ENCODE measurements at regions not wholly inside any gene's neighbourhood (a gene's known extent, or its start where the extent isn't known, plus 50 kb on each side); places are given as distances from the start of the nearest gene placed in this dataset.

DNA sequence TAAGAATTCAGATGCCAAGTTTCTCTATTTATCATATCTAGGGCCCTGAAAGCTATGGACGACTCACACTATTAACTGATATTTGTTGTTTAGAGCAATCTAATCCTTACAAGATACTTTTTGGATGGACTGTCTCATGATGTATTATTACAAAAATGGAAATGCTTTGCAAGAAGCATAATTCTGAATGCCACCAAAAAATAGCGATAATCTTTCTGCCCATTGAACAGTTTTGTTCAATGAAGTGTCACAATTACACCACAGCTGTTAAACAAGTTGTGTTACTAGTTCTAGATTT lies 460.4 kb upstream of the JARID2 start:
- H3K27ac Mint-ChIP-seq = peak overlapping the region; percentile 98
- Histone ChIP-seq H3K27me3 (ENCODE audit: insufficient read depth) (no peaks in the 10 kb centered on the region), H2AFZ (no peak overlapping the region), H4K20me1 (replicated peaks; ENCODE audit: insufficient read depth) (no peaks in the 10 kb centered on the region), H3K9me2 (ENCODE audit: insufficient read depth) (no peaks in the 10 kb centered on the region), H3K27ac (ENCODE audit: low read depth) (peak overlapping the region; percentile 97), H3K79me2 (replicated peaks; ENCODE audit: insufficient read depth) (0 out of 2 replicates have a peak, but pooled peaks cover 2% of the 10 kb centered on the region), H3K4me3 (no peak overlapping the region), H3K36me3 (ENCODE audit: insufficient read depth) (no peaks in the 10 kb centered on the region), H3K4me1 (ENCODE audit: insufficient read depth) (peaks cover 41% of the 10 kb centered on the region), H3F3A (replicated peaks; ENCODE audit: low read depth) (peaks cover 10% of the 10 kb centered on the region; the same call in 1 of the 2 replicates), H3K4me2 (0 out of 2 replicates have a peak overlapping the region, but pooled peaks have one; percentile 15)
- peaks cover 11% of the 10 kb centered on the region; the same call in 1 of the 3 replicates for H3K9me3 Mint-ChIP-seq
- peaks cover 8% of the 10 kb centered on the region for H3K36me3 Mint-ChIP-seq (ENCODE audit: low read depth)
- TF ChIP-seq NANOG (IDR thresholded peaks at IDR 0.05; ENCODE audit: borderline replicate concordance) (no peak), ZNF331 (CRISPR knock-in tag; IDR thresholded peaks at IDR 0.05; ENCODE audit: low read depth) (no peak), EZH2phosphoT487 (IDR thresholded peaks at IDR 0.05; ENCODE audit: unreplicated experiment) (no peak), EZH2 (IDR thresholded peaks at IDR 0.05; ENCODE audit: low read depth, unreplicated experiment) (no peak), ZNF462 (CRISPR knock-in tag; IDR thresholded peaks at IDR 0.05) (no peak), JUNB (IDR thresholded peaks at IDR 0.05; ENCODE audit: unreplicated experiment) (no peak), ETS1 (IDR thresholded peaks at IDR 0.05) (no peak), POLR2AphosphoS5 (IDR thresholded peaks at IDR 0.05; ENCODE audit: low read depth) (no peak), STAT1 (IDR thresholded peaks at IDR 0.05; ENCODE audit: unreplicated experiment) (no peak), ZNF114 (CRISPR knock-in tag; IDR thresholded peaks at IDR 0.05) (no peak), CREB1 (CRISPR knock-in tag; IDR thresholded peaks at IDR 0.05; ENCODE audit: low read depth) (no peak)
- TF ChIP-seq, protein P1, sequence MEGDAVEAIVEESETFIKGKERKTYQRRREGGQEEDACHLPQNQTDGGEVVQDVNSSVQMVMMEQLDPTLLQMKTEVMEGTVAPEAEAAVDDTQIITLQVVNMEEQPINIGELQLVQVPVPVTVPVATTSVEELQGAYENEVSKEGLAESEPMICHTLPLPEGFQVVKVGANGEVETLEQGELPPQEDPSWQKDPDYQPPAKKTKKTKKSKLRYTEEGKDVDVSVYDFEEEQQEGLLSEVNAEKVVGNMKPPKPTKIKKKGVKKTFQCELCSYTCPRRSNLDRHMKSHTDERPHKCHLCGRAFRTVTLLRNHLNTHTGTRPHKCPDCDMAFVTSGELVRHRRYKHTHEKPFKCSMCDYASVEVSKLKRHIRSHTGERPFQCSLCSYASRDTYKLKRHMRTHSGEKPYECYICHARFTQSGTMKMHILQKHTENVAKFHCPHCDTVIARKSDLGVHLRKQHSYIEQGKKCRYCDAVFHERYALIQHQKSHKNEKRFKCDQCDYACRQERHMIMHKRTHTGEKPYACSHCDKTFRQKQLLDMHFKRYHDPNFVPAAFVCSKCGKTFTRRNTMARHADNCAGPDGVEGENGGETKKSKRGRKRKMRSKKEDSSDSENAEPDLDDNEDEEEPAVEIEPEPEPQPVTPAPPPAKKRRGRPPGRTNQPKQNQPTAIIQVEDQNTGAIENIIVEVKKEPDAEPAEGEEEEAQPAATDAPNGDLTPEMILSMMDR (conservative IDR thresholded peaks at IDR 0.05; ENCODE audit: low read depth in 2 of 2) = no peak
- TF ChIP-seq, protein P2, sequence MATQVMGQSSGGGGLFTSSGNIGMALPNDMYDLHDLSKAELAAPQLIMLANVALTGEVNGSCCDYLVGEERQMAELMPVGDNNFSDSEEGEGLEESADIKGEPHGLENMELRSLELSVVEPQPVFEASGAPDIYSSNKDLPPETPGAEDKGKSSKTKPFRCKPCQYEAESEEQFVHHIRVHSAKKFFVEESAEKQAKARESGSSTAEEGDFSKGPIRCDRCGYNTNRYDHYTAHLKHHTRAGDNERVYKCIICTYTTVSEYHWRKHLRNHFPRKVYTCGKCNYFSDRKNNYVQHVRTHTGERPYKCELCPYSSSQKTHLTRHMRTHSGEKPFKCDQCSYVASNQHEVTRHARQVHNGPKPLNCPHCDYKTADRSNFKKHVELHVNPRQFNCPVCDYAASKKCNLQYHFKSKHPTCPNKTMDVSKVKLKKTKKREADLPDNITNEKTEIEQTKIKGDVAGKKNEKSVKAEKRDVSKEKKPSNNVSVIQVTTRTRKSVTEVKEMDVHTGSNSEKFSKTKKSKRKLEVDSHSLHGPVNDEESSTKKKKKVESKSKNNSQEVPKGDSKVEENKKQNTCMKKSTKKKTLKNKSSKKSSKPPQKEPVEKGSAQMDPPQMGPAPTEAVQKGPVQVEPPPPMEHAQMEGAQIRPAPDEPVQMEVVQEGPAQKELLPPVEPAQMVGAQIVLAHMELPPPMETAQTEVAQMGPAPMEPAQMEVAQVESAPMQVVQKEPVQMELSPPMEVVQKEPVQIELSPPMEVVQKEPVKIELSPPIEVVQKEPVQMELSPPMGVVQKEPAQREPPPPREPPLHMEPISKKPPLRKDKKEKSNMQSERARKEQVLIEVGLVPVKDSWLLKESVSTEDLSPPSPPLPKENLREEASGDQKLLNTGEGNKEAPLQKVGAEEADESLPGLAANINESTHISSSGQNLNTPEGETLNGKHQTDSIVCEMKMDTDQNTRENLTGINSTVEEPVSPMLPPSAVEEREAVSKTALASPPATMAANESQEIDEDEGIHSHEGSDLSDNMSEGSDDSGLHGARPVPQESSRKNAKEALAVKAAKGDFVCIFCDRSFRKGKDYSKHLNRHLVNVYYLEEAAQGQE (IDR thresholded peaks at IDR 0.05; ENCODE audit: unreplicated experiment) = no peak
- no peak overlapping the region; the same call in 2 of the 3 replicates for H3K4me3 Mint-ChIP-seq
- ATAC-seq (no peak), DNase-seq (ENCODE audit: low spot score) (no peak)
- peaks cover 19% of the 10 kb centered on the region for H3K27me3 Mint-ChIP-seq (ENCODE audit: insufficient read depth, low read depth, poor library complexity)
- peaks cover 75% of the 10 kb centered on the region for H3K4me1 Mint-ChIP-seq
